Fibroblast of the conjunctiva (primary cell): ENCODE measurements at regions not wholly inside any gene's neighbourhood (a gene's known extent, or its start where the extent isn't known, plus 50 kb on each side); places are given as distances from the start of the nearest gene placed in this dataset.
A peak's percentile ranks its signal among the peaks of the same experiment; 100 is the strongest.

Source experiments
- DNase-seq: peaks from one replicate; pipeline ENCODE4 v3.0.0-alpha.2; 2010; ENCODE audit warnings: low read depth

GRCh38 chr14:22097586-22098292 lies 424.1 kb upstream of the OR4E1 start:
- DNase-seq = no peak

GRCh38 chr14:22097072-22097471 lies 423.5 kb upstream of the OR4E1 start:
- no peak for DNase-seq

GRCh38 chr14:22096514-22096895 lies 422.9 kb upstream of the OR4E1 start:
- no peak for DNase-seq

- no peak for DNase-seq
Measured at GRCh38 chr14:22095860-22096513, 422.4 kb upstream of the OR4E1 start.

DNA sequence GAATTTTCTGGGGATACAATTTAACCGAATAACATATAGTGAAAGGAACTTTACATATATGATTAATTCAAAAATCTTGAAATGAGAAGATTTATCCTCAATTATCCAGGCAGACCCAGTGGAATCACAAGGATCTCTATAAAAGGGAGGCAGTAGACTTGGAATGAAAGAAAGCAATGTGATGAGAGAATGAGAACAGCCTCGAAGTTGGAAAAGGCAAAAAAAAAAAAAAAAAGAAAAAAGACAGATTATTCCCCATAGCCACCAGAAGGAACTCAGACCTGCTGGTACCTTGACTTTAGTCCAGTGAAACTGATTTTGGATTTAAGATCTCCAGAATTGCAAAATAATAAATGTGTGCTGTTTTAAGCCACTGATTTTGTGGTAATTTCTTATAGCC lies 416.3 kb upstream of the OR4E1 start:
- no peak for DNase-seq

DNA sequence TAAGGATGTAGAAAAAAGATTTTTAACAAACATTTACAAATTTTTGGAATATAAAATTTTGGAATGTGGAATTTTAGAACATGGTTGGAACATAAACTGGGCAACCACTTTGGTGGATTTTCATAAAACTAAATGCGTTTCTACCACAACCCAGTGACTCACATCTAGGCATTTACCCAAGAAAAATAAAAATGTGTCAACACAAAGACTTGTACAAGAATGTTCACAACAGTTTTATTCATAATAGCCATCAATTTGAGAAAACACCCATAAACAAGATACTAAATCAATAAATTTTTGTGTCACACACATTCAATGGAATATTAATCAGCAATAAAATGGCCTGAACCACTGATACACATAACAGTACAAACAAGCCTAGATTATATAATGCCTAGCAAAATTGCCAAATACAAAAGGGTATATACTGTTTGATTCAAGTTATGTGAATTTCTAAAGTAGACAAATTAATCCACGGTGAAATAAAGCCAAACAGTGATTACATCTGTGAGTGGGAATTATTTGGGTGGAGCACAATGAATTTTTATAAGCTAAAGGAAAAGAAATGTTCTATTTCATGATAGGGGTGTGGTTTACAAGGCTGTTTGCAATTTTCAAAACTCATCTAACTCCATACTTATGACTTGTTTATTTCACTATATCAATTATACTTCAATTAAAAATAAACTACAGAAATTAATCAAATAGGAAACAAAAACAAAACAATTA lies 415.2 kb upstream of the OR4E1 start:
- DNase-seq = no peak

DNA sequence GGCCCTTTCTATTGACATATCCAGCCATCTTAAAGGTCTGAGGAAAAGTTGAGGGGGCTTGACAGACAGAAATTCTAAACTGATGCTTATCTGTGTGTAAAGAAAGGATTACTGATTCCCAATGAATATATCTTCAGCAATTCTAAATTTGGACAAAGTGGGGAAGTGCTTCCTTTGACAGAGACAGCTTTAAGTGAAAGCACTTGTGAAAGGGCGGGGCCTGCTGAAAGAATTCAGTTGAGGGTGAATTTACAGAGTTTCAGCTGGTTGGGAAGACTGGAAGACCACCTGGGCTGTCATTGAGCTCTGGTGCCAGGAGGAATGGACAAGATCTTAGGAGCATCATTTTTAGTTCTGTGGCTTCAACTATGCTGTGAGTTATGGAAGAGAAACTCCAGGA lies 412.5 kb upstream of the OR4E1 start:
- no peak for DNase-seq

GRCh38 chr14:22084393-22085281 lies 411.0 kb upstream of the OR4E1 start:
- DNase-seq = peak; percentile 37

DNA sequence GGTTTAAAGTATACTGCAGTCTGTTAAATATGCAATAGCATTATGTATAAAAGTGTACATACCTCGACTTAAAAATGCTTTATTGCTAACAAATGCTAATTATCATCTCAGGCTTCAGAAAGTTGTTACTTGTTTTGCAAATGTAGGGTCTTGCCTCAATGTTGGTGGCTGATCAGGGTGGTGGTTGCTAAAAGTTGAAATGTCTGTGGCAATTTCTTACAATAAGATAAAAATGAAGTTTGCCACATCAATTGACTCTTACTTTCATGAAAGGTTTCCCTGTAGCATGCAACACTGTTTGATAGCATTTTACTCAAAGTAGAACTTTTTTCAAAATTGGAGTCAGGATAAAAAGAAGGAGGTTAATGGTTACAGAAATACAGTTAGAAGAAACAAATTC lies 407.7 kb upstream of the OR4E1 start:
- DNase-seq = no peak

DNA sequence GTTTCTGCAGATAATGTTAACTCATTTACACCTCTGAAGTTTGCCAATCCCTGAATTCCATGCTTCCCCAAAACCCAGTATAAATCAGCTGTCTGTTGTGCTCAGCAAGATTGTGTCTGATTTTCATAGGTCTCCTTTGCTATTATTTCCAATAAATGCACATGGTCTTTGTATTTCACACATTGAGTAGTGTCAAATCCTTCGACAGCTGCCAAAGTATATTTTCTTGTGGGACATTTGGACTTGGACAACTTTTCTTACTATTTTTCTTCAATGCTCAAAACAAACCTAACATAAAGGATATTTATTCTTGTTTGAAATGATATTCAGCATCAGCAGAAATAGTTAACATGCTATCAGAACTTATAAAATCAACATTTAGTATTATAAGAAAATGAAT lies 406.1 kb upstream of the OR4E1 start:
- DNase-seq = no peak

- no peak for DNase-seq
Measured at GRCh38 chr14:22073801-22074200, 400.2 kb upstream of the OR4E1 start.

- DNase-seq = no peak
Measured at GRCh38 chr14:22071006-22071405, 397.4 kb upstream of the OR4E1 start.

DNA sequence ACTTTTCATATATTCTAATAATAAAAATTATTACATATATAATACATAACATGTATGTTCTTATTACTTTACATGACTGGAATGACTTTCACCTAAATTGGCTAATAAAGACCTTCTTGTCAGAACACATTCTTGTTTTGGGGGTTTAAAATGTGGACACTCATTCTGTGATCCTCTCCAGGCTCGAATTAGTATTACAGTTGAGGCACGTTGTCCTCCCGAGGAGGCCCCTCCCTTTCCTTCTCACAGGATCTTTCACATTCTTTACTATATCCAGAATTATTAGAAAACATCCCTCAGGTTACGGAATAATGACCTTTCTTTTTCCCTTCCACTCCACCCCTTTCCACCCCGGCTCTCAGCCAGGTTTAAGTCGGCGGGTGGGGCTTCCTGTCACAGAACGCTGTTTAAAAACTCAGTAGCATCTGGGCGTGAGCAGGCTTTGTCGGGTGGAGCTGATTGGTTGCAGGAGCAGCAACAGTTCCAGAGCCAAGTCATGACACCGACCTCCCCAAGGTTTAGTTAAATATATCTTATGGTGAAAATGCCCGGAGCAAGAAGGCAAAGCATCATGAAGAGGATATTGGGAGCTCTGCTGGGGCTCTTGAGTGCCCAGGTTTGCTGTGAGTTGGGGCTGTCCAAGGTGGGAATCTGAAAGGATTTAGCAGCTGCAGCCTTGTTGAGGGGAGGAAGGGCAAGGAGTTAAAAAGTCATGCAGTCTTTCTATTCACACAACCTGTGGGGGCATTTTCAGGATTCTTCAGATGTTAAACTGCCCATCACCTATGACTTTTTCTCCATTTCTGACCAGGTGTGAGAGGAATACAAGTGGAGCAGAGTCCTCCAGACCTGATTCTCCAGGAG lies 396.7 kb upstream of the OR4E1 start:
- no peak for DNase-seq

DNA sequence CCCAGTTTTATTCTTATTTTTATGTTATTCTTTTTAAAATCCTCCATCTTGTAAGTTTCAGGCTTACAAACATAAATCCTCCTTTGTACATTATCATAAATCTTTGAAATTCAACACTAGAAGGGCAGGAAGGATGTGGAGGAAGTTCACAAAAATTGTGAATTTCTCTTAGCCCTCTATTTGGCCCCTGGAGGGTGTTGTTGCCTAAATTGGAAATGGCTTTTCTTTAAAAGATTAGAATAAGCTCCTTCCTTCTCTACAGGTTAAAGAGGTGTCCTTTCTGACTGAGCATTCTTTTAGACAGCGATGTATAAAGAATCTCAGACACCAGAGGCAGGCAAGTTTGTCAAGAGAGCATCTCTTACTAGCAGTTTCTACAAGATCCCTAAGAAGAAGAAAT lies 391.7 kb upstream of the OR4E1 start:
- no peak for DNase-seq

DNA sequence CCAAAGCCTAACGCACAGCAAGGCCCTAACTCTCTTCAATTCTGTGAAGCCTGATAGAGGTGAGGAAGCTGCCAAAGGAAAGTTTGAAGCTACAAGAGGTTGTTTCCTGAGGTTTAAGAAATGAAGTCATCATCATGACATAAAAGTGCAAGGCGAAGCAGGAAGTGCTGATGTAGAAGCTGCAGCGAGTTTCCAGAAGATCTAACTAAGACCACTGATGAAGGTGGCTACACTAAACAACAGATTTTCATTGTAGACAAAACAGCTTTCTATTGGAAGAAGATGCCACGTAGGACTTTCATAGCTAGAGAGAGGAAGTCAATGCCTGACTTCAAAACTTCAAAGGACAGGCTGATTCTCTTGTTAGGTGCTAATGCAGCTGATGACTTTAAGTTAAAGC lies 385.6 kb upstream of the OR4E1 start:
- DNase-seq = no peak

GRCh38 chr14:22052795-22053194 lies 379.2 kb upstream of the OR4E1 start:
- DNase-seq = no peak

DNA sequence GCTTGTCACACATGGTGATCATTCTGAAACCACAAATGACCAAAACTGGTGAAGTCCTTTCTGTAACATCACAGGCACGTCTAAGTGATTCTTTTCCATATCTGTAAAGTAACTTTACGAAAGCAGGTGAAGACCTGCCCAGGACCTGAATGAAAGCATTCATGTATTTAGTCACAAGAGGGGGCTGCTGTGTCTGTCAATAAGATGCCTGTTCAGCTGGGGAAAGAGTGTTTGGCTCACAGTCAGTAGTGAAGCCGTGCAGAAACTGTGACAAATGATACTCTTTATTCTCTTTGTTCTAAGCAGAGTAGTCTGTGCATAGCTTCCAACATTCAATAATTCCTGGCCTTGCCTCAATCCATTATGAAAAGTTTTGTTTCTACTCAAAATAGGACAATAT lies 373.5 kb upstream of the OR4E1 start:
- DNase-seq = no peak

DNA sequence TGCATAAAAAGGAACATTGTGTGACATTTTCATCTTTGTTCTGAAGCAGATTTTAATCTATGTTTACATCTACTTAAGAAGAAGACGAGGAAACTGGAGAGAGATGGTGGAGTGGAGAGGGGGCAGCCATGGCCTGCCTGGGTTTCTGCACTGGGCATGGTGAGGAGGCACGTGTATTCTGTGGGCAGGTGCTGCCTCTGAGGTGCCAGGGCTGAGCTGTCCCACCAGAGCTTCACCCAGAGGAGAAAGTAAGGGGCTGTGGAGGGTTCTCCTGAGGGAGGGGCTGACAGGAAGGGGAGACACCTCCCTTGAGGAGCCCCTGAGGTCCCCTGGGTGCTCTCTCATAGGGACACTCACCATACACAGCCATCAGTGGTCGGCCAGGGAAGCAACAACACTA lies 372.4 kb upstream of the OR4E1 start:
- no peak for DNase-seq

GRCh38 chr14:22044193-22044592 lies 370.6 kb upstream of the OR4E1 start:
- DNase-seq = no peak

GRCh38 chr14:22040781-22041125 lies 367.1 kb upstream of the OR4E1 start:
- DNase-seq = no peak

DNA sequence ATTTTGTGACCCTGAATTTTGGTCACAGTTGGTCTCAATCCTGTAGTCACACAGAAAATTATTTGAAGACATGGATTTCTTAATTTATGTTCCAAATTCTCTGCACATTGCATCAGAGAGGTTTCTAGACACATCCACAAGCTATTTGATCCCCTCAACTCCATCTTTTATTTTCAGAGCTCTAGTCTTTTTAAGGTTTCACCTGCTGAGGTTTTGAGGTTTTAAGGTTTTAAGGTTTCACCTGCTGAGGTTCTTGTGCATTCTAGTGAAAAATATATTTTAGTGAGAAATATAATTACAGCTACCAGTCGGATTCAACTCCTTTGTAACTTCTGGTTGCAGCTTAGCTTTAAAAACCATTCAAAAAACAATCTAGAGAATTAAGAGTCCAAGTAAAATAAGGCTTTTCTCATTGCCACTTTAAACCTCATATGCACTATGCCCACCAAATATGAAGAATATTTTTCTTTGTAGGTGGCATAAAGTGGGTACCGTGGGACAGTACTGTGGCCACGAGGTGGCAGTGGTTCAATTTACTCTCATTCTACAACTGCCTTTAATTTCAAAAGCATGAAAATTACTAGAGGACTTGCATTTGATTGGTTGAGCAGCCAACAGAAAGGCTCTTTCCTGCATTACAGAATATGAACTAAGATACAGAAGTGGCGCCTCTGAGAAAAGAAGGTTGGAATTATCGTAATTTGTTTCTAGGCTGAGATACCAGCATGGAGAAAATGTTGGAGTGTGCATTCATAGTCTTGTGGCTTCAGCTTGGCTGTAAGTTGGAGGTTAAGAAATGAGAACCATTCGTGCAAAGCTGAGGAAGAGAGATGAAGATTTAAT lies 366.5 kb upstream of the OR4E1 start:
- DNase-seq = no peak
